ENCODE measurements at regions not wholly inside any gene's neighbourhood (a gene's known extent, or its start where the extent isn't known, plus 50 kb on each side); places are given as distances from the start of the nearest gene placed in this dataset.

GRCh38 chr18:29248805-29249204 lies 1071.9 kb upstream of the CDH2 start:
- no peak for DNase-seq (ENCODE audit: extremely low read depth, insufficient read length)
- Histone ChIP-seq H3K36me3 (ENCODE audit: control insufficient read depth, insufficient read depth, low read length) (no peaks in the 10 kb centered on the region), H3K27me3 (replicated peaks; ENCODE audit: control insufficient read depth, insufficient read depth, low read length) (no peaks in the 10 kb centered on the region), H3K4me3 (replicated peaks; ENCODE audit: low read depth, low read length) (no peak overlapping the region)
- TF ChIP-seq CTCF (IDR thresholded peaks at IDR 0.05; ENCODE audit: insufficient read depth, low read length, poor library complexity, severe bottlenecking): no peak

- no peaks in the 10 kb centered on the region for H3K27me3 ChIP-seq (replicated peaks; ENCODE audit: control insufficient read depth, insufficient read depth, low read length)
- no peak for TF ChIP-seq CTCF (IDR thresholded peaks at IDR 0.05; ENCODE audit: insufficient read depth, low read length, poor library complexity, severe bottlenecking)
- no peak for DNase-seq (ENCODE audit: extremely low read depth, insufficient read length)
- no peak overlapping the region for H3K4me3 ChIP-seq (replicated peaks; ENCODE audit: low read depth, low read length)
- no peaks in the 10 kb centered on the region for H3K36me3 ChIP-seq (ENCODE audit: control insufficient read depth, insufficient read depth, low read length)
These were observed 1064.3 kb upstream of the CDH2 start for GRCh38 chr18:29241199-29241598.

- no peak for DNase-seq (ENCODE audit: extremely low read depth, insufficient read length)
- H3K36me3 ChIP-seq (ENCODE audit: control insufficient read depth, insufficient read depth, low read length): no peaks in the 10 kb centered on the region
- TF ChIP-seq CTCF (IDR thresholded peaks at IDR 0.05; ENCODE audit: insufficient read depth, low read length, poor library complexity, severe bottlenecking): no peak
- no peaks in the 10 kb centered on the region for H3K27me3 ChIP-seq (replicated peaks; ENCODE audit: control insufficient read depth, insufficient read depth, low read length)
- H3K4me3 ChIP-seq (replicated peaks; ENCODE audit: low read depth, low read length): no peak overlapping the region
These were observed 1057.8 kb upstream of the CDH2 start for GRCh38 chr18:29234751-29235150.

- no peak for DNase-seq (ENCODE audit: extremely low read depth, insufficient read length)
These were observed 1049.3 kb upstream of the CDH2 start for GRCh38 chr18:29226213-29226612.

GRCh38 chr18:29225351-29225750 lies 1048.4 kb upstream of the CDH2 start:
- DNase-seq (ENCODE audit: extremely low read depth, insufficient read length): no peak
- TF ChIP-seq CTCF (IDR thresholded peaks at IDR 0.05; ENCODE audit: insufficient read depth, low read length, poor library complexity, severe bottlenecking): no peak
- Histone ChIP-seq H3K36me3 (ENCODE audit: control insufficient read depth, insufficient read depth, low read length) (no peaks in the 10 kb centered on the region), H3K4me3 (replicated peaks; ENCODE audit: low read depth, low read length) (no peak overlapping the region), H3K27me3 (replicated peaks; ENCODE audit: control insufficient read depth, insufficient read depth, low read length) (no peaks in the 10 kb centered on the region)

More at GRCh38 chr18:29226213-29226612, 1049.3 kb upstream of the CDH2 start:
- Histone ChIP-seq H3K36me3 (ENCODE audit: control insufficient read depth, insufficient read depth, low read length) (no peaks in the 10 kb centered on the region), H3K4me3 (replicated peaks; ENCODE audit: low read depth, low read length) (no peak overlapping the region), H3K27me3 (replicated peaks; ENCODE audit: control insufficient read depth, insufficient read depth, low read length) (no peaks in the 10 kb centered on the region)
- no peak for TF ChIP-seq CTCF (IDR thresholded peaks at IDR 0.05; ENCODE audit: insufficient read depth, low read length, poor library complexity, severe bottlenecking)

GRCh38 chr18:29218091-29218490 lies 1041.2 kb upstream of the CDH2 start:
- TF ChIP-seq CTCF (IDR thresholded peaks at IDR 0.05; ENCODE audit: insufficient read depth, low read length, poor library complexity, severe bottlenecking): no peak

More at GRCh38 chr18:29218091-29218490, 1041.2 kb upstream of the CDH2 start:
- Histone ChIP-seq H3K36me3 (ENCODE audit: control insufficient read depth, insufficient read depth, low read length) (no peaks in the 10 kb centered on the region), H3K27me3 (replicated peaks; ENCODE audit: control insufficient read depth, insufficient read depth, low read length) (no peaks in the 10 kb centered on the region), H3K4me3 (replicated peaks; ENCODE audit: low read depth, low read length) (no peak overlapping the region)
- no peak for DNase-seq (ENCODE audit: extremely low read depth, insufficient read length)
